ENCODE measurements at regions not wholly inside any gene's neighbourhood (a gene's known extent, or its start where the extent isn't known, plus 50 kb on each side); places are given as distances from the start of the nearest gene placed in this dataset.
"Not testable (repeated sequence)": the region's sequence is repeated elsewhere in the genome, so short reads cannot be mapped to it uniquely, and the experiment has no call there.

DNA sequence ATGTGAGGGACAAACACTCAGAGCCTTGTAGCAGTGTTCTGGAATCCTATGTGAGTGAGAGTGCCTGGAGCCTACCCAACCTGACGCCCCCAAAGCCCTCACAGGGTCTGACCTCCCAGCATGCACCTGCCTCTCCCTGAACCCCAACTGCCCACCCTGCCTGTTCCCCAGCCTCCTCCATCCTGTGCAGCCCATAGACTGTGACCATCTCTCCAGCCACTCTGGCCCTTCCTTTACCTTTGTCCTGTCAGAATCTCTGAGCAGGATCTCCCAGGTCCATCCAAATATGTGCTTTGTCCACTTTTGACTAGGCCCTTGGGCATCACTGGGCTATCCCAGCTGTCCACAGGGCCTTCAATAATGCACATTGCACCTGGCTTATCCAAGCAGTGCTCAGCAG lies 1159.8 kb upstream of the TPTE start:
- DNase-seq, result peak in 1 of 3 donors; percentile 22
- ATAC-seq; intact Hi-C loops (cut with DNase I, micrococcal nuclease); H3K4me3 ChIP-seq; H3K4me1 ChIP-seq (ENCODE audit: low read depth); H3K36me3 ChIP-seq (ENCODE audit: low read depth); H3K9me3 ChIP-seq: not testable (repeated sequence)

DNA sequence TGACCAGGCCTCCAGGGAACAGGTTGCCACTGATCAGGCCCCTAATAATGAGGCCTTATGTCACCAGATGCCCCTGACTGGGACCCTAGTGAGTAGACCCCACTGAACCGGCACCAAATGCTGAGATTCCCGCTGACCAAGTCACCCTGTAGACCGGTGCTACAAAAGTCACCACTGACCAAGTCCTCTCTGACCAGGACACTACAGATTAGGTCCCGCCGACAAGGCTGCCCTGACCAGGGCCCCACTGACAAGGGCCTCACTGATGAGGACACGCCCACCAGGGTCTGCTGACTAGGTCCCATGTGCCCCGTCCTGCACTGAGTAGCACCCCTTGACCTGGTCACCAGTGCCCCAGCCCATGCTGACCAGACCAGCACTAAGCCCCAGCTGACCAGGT lies 1159.1 kb upstream of the TPTE start:
- peak in 2 of 3 donors; percentile 20 to 47 for DNase-seq
- H3K4me1 ChIP-seq (ENCODE audit: low read depth); ATAC-seq; H3K36me3 ChIP-seq (ENCODE audit: low read depth); H3K4me3 ChIP-seq; intact Hi-C loops (cut with DNase I, micrococcal nuclease); H3K9me3 ChIP-seq: not testable (repeated sequence)

DNA sequence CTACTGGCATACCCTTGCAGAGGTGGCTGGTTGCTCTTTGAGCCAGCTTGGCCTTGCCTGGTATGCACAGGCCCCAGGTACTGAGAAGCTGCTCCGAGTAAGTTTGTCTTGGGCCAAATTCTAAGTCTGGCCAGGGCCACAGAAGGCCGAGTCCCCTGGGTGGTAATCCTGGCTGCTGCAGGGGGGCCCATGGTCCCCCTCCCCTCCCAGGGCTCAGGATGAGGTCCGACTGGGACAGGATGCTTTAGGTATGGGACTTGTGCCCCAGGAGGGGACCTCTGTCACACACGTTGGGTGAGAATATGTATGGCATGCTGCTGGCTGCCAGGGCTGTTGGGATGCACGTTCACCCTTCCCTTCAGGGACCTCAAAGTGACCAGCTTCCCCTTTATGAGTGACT lies 1155.6 kb upstream of the TPTE start:
- peak in 1 of 3 donors; percentile 40 for DNase-seq
- H3K4me1 ChIP-seq (ENCODE audit: low read depth); ATAC-seq; intact Hi-C loops (cut with DNase I, micrococcal nuclease); H3K4me3 ChIP-seq; H3K36me3 ChIP-seq (ENCODE audit: low read depth); H3K9me3 ChIP-seq: not testable (repeated sequence)

DNA sequence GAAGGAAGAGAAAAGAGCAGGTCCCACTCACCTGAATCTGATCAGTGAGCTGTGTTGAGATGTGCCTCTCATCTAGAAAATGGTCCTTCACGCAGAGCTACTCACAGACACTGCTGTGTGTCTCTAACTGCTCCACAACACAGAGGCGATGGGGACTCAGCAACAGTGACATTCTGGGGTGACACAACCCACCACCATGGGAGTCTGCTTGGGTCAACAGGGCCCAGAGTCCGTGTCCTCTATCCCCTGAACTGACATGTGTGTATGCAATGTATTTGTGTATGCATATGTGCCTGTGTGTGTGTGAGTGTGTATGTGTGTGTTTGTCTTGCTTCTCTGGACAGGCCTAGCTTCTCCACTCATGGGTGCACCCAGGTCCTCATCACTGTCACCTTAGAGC lies 1154.8 kb upstream of the TPTE start:
- H3K4me3 ChIP-seq; H3K36me3 ChIP-seq (ENCODE audit: low read depth); H3K4me1 ChIP-seq (ENCODE audit: low read depth); intact Hi-C loops (cut with DNase I, micrococcal nuclease); H3K9me3 ChIP-seq; ATAC-seq: not testable (repeated sequence)
- peak in 1 of 3 donors; percentile 7 for DNase-seq
